Activated B cell treated with CpG ODN at 0.5 μM for 24 hours (primary cell): ENCODE measurements at regions not wholly inside any gene's neighbourhood (a gene's known extent, or its start where the extent isn't known, plus 50 kb on each side); places are given as distances from the start of the nearest gene placed in this dataset.

Experiments
- ATAC-seq: fragments of 200-7000 bp; cut with Tn5 transposase; one replicate; pipeline ENCODE4 v1.10.0; 2021; ENCODE audit warnings: low read depth, mild to moderate bottlenecking, moderate library complexity
- CTCF ChIA-PET: fragments of 350-600 bp; sonication (Branson Sonifier 250); formaldehyde crosslinking; loops from one replicate; lab custom pipeline; 2021; ENCODE audit warnings: antibody characterized with exemption; lab: Charles Lee
- POLR2A ChIA-PET: fragments of 350-600 bp; sonication (Branson Sonifier 250); formaldehyde crosslinking; loops from one replicate; lab custom pipeline; 2021; ENCODE audit warnings: antibody characterized with exemption; lab: Charles Lee
- DNase-seq: peaks from one replicate; pipeline ENCODE4 v3.0.0; 2022
- H3K27ac Mint-ChIP-seq: one replicate; pipeline ENCODE4 v1.8.0; 2020; ENCODE audit warnings: mixed read lengths
- H3K27me3 Mint-ChIP-seq: one replicate; pipeline ENCODE4 v1.8.0; 2021; ENCODE audit warnings: mixed read lengths
- H3K36me3 Mint-ChIP-seq: one replicate; pipeline ENCODE4 v1.8.0; 2021; ENCODE audit warnings: low read depth, mixed read lengths
- H3K4me1 Mint-ChIP-seq: one replicate; pipeline ENCODE4 v1.8.0; 2021; ENCODE audit warnings: mixed read lengths
- H3K4me3 Mint-ChIP-seq: one replicate; pipeline ENCODE4 v1.8.0; 2020; ENCODE audit warnings: mild to moderate bottlenecking, mixed read lengths
- H3K9me3 Mint-ChIP-seq: one replicate; pipeline ENCODE4 v1.8.0; 2020; ENCODE audit warnings: mixed read lengths
- CTCF ChIP-seq: fragments of 200-600 bp; IDR thresholded peaks from one replicate; pipeline ENCODE4 v1.8.0; 2022; ENCODE audit warnings: antibody characterized with exemption, mild to moderate bottlenecking
- intact Hi-C: fragments of 100-400 bp; cut with micrococcal nuclease; formaldehyde crosslinking; loops from one replicate; pipeline ENCODE4 v1.15.1; 2024

DNA sequence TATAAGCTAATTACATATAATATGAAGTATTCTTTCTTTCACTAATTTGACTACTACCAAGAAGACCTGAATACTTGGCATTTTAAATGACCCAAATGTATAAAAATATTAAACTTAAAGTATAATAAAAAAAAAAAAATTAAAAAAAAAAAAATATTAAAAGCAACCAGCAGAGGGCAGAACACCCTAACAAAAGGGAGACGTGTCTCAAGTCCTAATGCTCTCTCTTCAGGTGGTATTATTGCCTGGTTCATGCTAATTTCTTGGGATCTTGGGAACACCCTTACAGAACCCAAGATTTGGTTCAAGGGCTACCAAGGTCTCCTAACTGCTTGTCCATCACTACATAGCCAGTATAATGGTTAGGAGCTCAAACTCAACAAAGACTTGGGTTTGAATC, 754.8 kb downstream of the RAB28 start:
- H3K9me3 Mint-ChIP-seq: peaks cover 2% of the 10 kb centered on the region
- POLR2A ChIA-PET: no interaction called here
- ATAC-seq: no peak

DNA sequence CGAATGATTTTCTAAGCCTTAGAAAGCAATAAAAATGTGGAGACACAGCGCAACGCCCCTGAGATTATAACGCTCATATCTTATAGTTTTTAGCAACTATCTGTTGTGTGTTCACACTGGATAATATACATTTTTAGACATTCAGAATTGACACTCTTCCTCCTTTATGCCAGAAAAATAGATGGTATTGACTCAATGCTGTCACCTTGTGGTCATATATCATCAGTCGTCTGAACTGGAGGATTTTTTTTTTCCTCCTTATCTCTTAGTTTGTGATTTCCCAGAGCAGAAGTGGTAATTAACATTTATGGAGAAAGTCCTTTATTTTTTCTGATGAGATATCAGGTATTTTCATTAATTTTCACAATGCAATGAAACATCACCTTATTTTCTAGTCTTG, 759.6 kb downstream of the RAB28 start:
- Mint-ChIP-seq H3K36me3 (no peaks in the 10 kb centered on the region), H3K27ac (no peak overlapping the region), H3K27me3 (peaks cover 15% of the 10 kb centered on the region), H3K9me3 (no peaks in the 10 kb centered on the region), H3K4me3 (no peak overlapping the region), H3K4me1 (no peaks in the 10 kb centered on the region)
- CTCF ChIA-PET: no interaction called here
- POLR2A ChIA-PET: no interaction called here
- intact Hi-C loops: no loop called here
- ATAC-seq (no peak), DNase-seq (no peak)
- TF ChIP-seq CTCF: no peak

More for the DNA sequence above, 754.8 kb downstream of the RAB28 start:
- no peak for TF ChIP-seq CTCF
- Mint-ChIP-seq H3K27ac (no peak overlapping the region), H3K36me3 (no peaks in the 10 kb centered on the region), H3K27me3 (peaks cover 10% of the 10 kb centered on the region), H3K4me3 (no peak overlapping the region), H3K4me1 (peaks cover 2% of the 10 kb centered on the region)
- DNase-seq: no peak
- CTCF ChIA-PET: interaction anchor here (1.2 to 1.5 kb wide), 3 partner anchors 812 to 925 kb away, joined by 3 to 5 read pairs (median 4); no protein-coding TSS in a partner anchor
- intact Hi-C loops: loop anchor here (1.0 kb wide), 1 partner anchor 820 kb away; no protein-coding TSS in a partner anchor

DNA sequence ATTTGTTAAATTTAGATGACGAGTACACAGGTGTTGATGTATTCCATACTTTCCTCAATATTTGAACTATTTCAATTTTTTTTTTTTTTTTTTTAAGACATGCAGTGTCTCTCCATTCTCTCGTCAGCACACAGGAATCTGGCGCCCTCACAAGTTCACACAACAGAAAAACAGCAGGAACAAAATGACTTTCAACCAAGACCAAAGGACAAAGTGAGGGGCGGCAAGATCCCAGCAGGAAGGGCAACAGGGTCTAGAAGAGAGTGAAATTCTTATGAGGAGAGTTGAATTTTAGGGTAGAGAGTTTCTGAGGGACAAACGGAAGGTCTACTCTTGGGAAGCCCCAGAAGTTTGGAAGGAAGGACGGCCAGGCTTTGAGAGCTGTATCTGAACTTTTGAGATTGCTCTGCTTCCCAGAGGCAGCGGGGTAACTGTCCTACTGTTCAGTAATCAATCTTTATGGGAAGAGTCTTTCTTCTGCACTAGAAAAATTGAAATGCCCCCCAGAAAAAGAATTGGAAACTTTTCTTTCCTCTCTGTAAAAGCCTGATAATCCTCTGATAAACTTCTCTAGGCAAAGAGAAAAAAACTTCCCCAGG, 760.2 kb downstream of the RAB28 start:
- DNase-seq (no peak), ATAC-seq (no peak)
- Mint-ChIP-seq H3K27ac (no peak overlapping the region), H3K4me1 (no peaks in the 10 kb centered on the region), H3K36me3 (no peaks in the 10 kb centered on the region), H3K9me3 (no peaks in the 10 kb centered on the region), H3K27me3 (peaks cover 15% of the 10 kb centered on the region), H3K4me3 (no peak overlapping the region)
- POLR2A ChIA-PET: no interaction called here
- TF ChIP-seq CTCF: no peak
- CTCF ChIA-PET: no interaction called here
- intact Hi-C loops: no loop called here

GRCh38 chr4:12716896-12717295, 767.2 kb downstream of the RAB28 start:
- DNase-seq (no peak), ATAC-seq (no peak)
- Mint-ChIP-seq H3K4me1 (no peaks in the 10 kb centered on the region), H3K36me3 (no peaks in the 10 kb centered on the region), H3K27me3 (peaks cover 7% of the 10 kb centered on the region), H3K9me3 (no peaks in the 10 kb centered on the region), H3K4me3 (no peak overlapping the region), H3K27ac (no peak overlapping the region)
- TF ChIP-seq CTCF: no peak
- ChIA-PET CTCF (no interaction called here), POLR2A (no interaction called here)
- intact Hi-C loops: no loop called here

DNA sequence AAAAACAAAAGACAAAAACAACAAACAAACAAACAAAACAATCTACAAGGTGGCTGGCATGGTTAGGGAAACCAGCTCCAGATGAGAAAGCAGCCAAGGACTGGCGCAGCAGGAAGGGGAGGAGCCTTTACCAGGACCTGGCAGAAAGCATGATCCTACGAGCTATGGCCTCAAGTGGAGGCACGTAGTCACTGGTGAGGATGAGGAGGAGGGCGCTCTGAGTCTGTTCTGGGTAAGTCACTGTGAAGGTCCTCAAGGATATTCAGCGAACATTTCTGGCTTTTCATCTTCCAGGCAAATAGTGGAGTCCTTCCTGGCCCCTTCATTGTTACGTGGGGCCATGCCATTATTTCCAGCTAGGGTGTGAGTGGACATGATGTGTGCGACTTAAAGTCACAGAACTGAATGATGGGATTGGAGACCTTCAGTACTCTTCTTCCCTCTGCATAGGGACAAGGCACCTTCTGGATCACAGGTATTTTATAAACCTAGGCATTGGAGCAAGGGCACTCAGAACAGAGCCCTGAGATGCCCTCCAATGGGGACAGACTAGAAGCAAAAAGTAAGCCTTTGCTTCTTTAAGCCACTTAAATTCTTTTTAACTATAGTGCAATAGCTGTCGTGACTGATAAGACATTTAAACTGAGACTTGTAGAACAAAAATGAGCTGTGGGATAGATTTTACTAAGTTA, 771.3 kb downstream of the RAB28 start:
- no peak for DNase-seq
- ChIA-PET CTCF (interaction anchor here (0.6 kb wide), 1 partner anchor 1177 kb away, joined by 3 read pairs; no protein-coding TSS in a partner anchor), POLR2A (no interaction called here)
- TF ChIP-seq CTCF: no peak
- Mint-ChIP-seq H3K4me3 (no peak overlapping the region), H3K4me1 (no peaks in the 10 kb centered on the region), H3K27me3 (peaks cover under 1% of the 10 kb centered on the region), H3K9me3 (no peaks in the 10 kb centered on the region), H3K27ac (no peak overlapping the region), H3K36me3 (no peaks in the 10 kb centered on the region)
- intact Hi-C loops: no loop called here
- ATAC-seq: no peak
